Muscle of arm (tissue), 1 donor: ENCODE measurements at regions not wholly inside any gene's neighbourhood (a gene's known extent, or its start where the extent isn't known, plus 50 kb on each side); places are given as distances from the start of the nearest gene placed in this dataset.
"Not testable (repeated sequence)": the region's sequence is repeated elsewhere in the genome, so short reads cannot be mapped to it uniquely, and the experiment has no call there.

ENCODE experiments used
- DNase-seq: peaks from one replicate; pipeline ENCODE4 v3.0.0-alpha.2; 2013

DNA sequence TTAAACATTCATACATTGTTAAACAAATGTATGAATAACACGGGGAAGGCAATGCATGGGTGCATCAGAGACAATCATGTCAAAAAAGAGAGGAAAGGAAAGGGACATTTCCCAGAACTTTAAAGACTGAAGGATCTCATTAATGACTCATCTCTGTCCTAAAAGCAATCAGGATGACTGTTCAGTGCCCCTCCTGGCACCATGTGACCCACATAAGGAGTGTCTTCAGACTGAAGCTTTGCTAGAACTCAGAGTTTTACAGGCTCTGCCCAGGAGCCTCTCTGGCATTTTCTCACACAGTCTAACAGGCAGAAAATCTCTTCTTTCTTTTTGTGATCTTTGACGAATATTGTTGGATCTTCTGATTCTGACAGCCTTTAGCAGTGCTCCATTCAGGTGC lies 315.3 kb downstream of the OTUD1 start:
- no peak for DNase-seq

DNA sequence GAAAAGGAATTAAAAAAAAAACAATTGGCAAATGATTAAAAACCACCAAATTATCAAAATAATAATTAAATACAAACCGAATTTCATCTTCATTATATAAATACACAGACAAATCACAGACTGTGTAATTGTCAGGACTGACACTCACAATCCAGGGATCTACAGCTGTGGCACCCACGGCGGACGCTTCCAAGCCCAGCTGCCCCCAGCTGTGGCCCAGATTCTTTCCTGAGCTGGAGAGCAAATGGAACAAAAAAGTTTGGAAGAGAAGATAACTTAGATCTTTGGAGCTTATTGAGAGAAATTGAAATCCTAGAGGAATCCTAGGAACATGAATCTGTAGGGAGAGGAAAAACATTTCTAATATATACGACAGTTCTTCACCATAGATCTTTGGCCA lies 316.1 kb downstream of the OTUD1 start:
- DNase-seq = no peak

DNA sequence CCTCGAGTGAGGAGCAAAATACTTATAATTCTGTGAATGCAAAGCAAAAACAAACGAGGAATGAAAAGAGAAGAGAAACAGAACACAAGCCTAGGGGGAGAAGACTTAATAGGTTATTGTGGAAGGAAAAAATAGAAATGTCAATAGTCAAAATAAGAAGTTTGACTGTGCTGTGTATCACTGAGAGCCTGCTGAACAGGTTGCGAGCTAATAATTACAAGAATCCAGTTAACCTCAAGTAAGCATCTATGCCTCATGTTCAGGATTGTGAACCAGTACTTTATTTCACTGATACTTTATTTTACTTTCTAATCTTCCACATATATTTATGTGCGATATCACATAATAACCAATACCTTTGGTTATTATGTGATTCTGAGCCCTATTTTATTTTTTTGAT lies 316.7 kb downstream of the OTUD1 start:
- no peak for DNase-seq

DNA sequence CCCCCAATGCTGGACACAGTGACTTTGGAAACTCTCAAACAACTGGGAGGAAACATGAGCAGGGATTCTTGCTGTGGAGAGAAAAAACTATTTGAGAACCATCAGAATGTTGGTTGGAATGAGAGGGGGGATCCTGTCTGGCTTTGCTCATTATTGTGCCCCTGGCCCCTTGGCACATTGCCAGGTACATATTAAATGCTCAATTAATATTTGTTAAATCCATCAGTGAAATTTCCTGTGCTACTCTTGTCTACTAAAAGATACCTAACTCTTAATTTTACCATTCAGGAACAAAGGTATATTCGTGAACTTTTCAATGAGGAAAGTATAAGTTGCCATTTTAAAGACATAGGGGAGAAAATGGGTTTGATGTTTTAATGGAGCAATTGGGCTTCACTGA lies 329.4 kb downstream of the OTUD1 start:
- DNase-seq = no peak

DNA sequence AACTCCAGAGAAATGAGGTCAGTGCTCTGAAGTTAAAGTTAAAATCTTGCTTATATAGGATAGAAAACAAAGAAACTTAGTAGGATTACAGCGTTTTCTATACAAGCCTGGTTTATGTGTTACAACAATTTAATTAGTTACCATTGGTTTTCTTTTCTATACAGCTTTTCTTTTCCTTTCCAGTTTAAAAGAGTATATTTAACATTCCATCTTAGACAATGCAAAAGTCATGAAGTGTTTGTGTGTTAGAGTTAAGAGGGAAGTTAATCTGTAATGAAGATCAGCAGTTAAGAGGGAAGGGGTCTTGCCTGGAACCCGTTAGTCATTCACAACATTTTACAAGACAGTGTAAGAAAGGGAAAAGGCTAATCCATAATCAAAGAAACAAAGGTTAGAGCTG lies 338.3 kb downstream of the OTUD1 start:
- DNase-seq = no peak

DNA sequence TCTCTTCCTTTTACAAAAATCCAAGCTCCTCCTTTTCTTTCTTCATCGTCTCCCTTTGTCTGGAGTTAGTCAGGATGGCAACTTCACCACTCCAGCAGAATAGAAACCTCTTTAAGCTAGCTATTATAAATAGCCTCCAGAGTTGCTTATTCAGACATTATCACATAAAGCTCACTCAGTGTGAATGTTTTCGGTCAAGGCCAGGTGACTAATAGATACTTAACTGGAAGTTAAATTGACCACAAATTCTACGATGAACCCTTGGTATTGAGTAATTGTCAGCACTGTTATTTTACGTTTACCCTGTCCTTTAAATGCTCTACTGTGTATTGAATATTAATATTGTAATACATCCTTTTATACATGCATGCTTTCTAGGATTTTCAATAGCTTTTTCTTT lies 340.4 kb downstream of the OTUD1 start:
- DNase-seq = no peak

DNA sequence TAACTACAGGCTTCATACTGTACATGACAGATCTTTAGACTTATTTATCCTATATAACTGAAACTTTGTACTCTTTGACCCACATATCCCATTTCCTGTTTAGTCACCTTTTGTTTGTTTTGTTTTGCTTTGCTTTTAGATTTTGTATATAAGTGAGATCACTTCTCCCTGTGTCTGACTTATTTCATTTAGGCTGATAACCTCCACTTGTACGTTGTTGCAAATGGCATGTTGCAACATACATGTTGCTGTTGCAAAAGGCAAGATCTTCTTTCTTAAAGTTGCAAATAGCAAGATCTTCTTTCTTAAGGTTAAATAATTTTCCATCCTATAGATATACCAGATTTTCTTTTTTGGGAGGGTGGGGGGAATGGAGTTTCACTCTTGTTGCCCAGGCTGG lies 341.5 kb downstream of the OTUD1 start:
- no peak for DNase-seq

DNA sequence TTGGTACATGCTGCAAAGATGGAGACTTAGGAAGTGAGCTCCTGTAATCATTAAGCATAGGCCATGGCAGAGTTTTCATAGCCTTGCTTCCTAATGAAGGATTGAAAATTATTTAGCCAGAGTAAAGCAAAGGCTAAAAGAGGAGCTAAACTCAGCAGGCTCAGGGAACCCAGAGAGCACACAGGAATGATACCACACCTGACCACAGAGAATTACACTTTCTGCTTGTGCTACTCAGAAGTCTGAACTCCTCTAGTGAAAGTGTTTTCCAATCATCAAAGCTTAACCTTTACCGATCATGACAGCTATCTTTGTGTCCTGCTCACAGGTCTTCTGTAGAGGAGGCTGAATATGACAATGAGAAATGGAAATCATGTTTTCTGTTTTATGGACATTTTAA lies 347.7 kb downstream of the OTUD1 start:
- no peak for DNase-seq

DNA sequence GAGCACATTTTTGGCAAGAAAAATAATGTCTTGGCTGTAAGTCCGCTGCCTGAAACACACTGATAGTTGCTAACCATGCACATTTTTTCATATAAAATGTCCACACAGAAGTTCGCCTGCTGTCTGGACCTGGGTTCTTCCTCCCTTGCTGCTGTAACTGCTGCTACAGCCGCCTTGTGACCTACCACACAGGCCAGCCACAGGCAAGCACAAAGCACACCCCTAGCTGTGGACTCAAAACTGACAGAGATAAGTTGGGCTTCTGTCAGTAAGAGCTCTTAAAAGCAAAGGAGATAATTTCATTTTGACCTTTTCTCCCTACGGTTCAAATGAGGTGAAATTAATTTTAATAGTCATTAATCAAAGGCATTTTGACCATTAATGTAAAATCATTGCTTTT lies 354.7 kb downstream of the OTUD1 start:
- peak; percentile 6 for DNase-seq

DNA sequence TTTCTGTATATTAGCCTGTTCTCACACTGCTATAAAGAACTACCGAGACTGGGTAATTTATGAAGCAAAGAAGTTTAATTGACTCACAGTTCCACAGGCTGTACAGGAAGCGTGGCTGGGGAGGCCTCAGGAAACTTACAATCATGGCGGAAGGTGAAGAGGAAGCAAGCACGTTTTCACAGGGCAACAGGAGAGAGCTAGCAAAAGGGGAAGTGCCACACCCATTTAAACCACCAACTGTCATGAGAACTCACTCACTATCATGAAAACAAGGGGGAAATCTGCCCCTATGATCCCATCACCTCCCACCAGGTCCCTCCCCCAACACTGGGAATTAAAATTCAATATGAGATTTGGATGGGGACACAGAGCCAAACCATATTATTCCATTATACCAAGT lies 358.6 kb downstream of the OTUD1 start:
- DNase-seq = not testable (repeated sequence)

DNA sequence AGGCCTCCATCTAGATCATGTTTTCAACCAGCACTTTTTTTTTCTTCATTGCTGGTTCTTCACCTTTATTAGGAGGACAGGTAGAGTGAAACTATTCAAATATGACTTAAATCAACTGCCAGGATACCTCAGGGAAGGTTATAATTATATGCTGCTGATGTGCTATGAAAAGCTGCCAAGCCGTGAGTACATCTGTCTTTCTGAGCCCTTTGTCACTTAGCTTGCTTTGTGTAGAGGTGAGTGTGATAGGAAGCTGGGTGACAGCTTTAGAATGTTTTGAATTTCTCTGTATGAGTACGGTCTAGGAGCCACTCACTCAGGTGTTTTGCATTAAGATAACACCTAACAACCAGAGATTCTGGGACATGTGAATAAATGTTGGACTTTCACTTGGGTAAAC lies 365.2 kb downstream of the OTUD1 start:
- no peak for DNase-seq

DNA sequence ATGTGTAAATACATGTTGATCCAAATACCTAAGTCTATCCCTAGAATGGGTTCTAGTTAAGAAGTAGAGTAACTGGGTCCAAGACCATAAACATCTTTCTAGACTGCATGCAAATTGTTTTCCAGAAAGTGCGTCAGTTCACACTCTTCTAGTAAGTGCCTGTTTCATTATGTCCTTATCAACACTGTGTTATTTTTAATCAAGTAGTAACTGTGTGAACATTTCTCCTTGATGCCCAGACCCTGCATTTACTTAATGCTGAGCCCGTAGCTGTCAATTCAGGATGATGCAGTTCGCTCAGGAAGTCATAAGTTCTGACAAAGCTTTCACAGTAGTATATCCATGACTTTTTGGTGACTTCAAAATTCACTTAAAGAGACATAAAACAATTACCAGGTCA lies 374.8 kb downstream of the OTUD1 start:
- DNase-seq = no peak

DNA sequence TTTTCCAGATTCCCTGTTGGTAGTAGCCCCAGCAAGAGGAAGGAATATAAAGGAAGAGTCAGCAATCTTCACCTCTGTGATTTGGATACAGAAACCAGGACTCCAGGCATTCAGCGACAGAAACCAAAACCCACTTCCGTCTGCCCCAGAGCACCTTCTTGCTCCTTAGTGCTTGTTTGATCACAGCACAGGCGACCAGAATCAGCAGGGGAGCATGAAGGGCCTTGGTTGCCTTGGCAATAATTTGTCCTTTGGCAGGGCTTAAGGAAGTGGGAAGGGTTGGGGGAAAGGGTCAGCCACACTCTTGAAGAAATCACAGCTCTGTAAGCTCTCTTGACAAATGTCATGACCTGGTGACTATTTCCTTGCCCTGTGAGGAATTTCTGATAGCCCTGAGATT lies 379.6 kb downstream of the OTUD1 start:
- no peak for DNase-seq

DNA sequence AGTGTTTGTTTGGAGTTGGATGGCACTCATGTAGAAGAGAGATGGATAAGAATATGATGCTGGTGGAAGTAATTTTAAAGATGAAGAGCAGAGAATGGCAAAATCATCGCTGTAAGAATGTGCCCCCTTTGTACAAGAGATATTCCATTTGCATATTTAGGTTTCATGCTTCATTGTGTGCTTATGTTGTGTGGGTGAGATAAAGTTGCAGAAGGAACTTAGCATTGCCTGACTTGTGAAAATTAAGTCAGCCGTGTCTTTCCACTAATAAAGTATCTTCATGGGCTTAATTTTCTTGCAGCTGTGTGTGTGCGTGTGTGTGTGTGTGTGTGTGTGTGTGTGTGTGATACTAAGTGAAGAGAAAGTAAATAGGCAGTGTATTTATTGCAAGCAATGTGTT lies 381.9 kb downstream of the OTUD1 start:
- no peak for DNase-seq

DNA sequence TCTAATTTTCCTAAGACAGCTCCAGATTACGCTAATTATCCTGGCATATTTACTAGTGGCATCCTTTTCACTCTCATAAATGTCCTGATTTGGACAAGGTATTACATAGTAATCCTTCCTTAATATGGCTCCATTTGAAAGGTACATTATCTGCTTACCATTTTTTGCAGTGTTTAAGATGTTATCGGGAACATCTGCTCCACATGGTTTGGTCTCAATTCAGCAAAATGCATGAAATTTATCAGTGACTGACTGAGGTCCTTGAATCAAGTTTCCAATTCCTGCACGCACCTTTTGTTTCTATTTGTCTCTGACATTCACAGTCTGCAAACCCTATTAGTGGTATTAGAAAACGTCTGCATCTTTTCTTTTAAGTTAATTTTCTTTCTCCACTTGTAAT lies 384.1 kb upstream of the KIAA1217 start:
- no peak for DNase-seq

DNA sequence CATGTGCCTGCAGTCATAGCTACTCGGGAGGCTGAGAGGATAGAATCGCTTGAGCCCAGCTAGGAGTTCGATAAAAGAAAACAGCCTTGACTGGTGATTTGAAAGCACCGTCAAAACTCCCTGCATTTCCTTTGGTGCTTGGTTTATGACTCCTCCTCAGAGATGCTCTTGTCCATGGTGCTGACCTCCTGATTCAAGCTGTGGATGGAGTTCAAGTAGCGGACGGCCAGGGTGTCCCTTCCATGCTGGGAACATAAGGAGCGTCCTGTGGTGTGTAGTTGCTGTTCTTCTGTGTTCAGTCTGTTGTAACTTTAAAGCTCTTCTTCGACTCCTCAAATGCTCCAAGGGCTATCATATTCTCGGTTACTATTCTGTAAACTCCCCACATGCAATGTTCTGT lies 382.5 kb upstream of the KIAA1217 start:
- peak; percentile 51 for DNase-seq

DNA sequence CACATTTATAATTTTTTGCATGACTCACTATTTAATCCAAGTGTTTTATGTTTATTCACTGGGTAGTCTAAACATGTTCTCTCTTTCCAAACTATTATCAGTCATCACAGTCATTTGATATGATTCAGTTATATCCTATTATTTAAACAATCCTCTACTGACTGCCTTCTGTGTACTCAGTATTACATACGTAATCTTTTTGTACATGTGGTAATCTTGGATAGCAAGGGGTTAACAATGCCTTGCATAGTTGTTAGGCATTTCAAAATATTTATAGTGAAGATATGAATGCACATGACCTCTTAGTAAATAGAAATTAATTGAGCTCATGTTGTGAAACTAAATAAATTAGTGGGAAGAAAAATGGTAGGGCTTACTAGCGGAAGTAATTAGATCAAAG lies 379.4 kb upstream of the KIAA1217 start:
- DNase-seq = no peak

DNA sequence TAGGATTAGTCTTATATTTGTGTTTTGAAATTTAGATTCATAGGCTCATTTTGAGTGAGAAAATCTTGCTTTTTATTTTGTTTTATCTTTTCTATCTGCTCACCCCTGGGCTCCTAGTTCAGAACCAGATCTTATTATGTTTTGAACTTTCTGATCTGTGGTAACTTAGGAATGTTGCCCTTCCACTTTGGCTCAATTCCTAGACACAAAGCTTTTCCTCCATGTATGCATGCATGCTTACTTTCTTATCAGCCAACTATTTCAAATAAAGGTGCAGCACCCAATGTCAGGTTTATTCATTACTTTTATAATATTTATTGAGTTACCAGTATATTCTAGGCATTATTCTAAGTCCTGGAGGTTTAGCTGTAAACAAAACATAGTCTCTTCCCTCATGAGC lies 374.8 kb upstream of the KIAA1217 start:
- no peak for DNase-seq

DNA sequence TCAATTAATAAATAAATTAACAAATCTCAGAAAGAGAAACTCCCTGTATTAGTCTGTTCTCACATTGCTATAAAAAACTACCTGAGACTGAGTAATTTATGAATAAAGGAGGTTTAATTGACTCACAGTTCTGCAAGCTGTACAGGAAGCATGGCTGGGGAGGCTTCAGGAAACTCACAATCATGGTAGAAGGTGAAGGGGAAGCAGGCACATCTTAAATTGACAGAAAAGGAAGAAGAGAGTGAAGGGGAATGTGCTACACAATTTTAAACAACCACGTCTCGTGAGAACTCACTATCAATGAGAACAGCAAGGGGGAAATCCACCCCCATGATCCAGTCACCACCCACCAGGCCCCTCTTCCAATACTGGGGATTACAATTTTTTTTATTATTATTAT lies 358.3 kb upstream of the KIAA1217 start:
- no peak for DNase-seq

DNA sequence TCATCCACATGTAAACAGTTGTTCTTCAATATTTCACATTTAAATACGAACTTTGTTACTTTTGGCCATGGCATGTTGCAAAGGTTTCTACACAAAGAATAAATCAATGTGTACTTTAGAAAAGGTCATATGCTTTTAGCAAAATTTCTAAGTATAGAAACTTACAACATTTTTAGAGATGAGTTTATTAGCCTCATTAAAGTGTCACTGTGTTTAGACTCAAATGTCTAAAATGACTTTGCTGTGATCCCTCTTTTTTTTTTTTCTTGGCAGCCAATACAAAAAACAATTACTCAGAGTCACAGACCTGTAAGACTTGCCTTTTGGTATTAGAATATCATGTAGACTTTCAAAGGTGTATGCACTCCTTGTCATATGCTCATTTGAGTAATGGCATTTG lies 349.3 kb upstream of the KIAA1217 start:
- DNase-seq = no peak

DNA sequence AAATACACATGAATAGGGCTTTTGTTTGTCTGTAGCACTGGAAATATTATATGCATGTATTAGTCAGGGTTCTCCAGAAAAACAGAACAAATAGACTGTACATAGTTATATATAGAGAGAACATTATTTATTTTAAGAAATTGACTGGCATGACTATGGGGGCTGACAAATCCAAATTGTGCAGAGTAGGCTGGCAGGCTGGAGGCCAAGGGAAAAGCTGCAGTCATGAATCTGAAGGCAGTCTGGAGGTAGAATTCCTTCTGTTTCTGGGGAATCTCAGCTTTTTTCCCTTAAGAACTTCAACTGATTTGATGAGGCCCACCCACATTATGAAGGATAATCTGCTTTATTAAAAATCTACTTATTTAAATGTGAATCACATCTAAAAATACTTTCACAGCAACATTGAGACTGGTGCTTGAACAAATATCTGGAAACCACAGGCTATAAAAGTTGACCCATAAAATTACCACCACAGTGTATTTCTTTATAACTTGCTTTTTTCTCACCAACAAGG lies 344.2 kb upstream of the KIAA1217 start:
- no peak for DNase-seq

DNA sequence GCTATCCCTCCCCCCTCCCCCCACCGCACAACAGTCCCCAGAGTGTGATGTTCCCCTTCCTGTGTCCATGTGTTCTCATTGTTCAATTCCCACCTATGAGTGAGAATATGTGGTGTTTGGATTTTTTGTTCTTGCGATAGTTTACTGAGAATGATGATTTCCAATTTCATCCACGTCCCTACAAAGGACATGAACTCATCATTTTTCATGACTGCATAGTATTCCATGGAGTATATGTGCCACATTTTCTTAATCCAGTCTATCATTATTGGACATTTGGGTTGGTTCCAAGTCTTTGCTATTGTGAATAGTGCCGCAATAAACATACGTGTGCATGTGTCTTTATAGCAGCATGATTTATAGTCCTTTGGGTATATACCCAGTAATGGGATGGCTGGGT lies 342.0 kb upstream of the KIAA1217 start:
- DNase-seq = not testable (repeated sequence)

DNA sequence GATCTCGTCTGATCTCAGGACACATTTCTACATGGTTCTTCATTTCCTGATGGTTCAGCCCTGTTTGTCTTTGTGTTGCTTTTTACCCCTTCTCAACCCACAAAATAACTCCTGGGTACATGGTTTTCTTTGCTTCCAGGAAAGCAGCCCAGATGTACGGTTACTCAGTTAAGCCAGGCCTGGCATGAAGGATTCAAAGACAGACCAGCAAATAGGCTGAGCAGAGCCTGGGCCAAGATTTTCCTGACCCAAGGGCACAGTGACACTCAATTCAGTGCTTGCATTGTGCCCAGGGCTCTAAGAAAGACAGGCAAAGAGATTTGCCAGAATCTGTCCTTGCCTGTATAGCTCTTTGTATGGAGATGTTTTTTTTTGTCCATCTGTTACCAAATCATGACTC lies 340.8 kb upstream of the KIAA1217 start:
- DNase-seq = no peak

DNA sequence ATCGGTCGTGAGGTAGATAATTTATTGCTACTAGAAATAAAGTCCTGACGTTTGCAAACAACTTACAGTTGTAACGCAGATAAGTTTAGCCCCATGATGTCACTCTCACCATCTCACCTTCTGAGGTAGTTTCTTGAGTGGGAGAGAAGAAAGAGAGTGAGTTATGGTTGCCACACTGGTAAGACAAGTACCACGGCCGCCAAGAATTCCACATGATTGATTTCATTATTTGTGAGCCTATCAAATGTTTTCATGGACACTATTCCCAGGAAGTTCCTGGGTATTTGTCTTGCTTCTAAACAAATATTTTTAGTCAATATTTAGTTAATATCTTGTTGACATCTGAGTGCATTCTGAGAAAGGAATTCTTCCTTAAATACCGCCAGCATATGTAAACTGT lies 339.4 kb upstream of the KIAA1217 start:
- DNase-seq = no peak

DNA sequence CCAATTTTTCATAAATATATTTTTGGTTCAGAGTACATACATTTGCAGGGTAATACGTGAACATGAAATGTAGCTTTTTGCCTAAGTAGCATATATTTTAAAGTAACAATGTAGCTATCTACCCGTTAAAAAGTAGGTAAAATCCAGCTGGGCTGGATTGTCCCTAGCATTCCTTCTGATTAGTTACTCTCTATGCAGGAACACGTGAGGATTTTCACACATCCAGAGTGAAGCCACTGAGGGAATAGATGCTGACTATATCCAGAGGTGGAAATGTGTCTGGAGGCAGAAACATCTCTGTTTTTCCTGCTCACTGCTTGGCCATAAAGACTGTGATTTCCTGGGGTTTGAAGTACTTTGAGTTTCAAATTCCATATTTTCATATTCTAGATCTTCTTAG lies 338.9 kb upstream of the KIAA1217 start:
- DNase-seq = no peak
